ENCODE measurements at regions not wholly inside any gene's neighbourhood (a gene's known extent, or its start where the extent isn't known, plus 50 kb on each side); places are given as distances from the start of the nearest gene placed in this dataset.
"Not testable (repeated sequence)": the region's sequence is repeated elsewhere in the genome, so short reads cannot be mapped to it uniquely, and the experiment has no call there.

DNA sequence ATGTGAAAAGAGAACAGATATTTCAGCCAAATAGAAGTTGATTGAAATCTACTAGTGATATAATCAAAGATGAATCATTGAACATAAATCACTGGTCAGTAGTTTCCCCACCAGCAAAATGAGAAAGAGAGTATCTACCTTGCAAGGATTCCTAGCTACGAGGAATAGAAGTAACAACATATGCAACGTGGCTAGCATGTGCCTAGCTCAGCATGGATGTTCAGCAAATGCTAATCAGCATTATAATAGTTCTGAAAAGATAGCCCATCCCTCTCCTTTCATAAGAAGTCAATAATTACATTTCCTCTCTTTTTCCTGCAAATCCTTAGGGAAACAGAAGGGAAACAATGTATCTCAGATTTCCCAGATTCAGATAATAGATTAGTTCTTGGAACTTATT is 417.2 kb downstream of the SATB2 start:
- DNase-seq (ENCODE audit: low spot score in 2 of 2) = no peak
- intact Hi-C loops (cut with DNase I; ENCODE audit: low total_unique reads) = no loop called here
- 39 to 55% methylated on average over 2 of the region's 2 CpGs for WGBS, 2 donors
- no peak for TF ChIP-seq POLR2A (IDR thresholded peaks at IDR 0.05)
- TF ChIP-seq, protein P1, sequence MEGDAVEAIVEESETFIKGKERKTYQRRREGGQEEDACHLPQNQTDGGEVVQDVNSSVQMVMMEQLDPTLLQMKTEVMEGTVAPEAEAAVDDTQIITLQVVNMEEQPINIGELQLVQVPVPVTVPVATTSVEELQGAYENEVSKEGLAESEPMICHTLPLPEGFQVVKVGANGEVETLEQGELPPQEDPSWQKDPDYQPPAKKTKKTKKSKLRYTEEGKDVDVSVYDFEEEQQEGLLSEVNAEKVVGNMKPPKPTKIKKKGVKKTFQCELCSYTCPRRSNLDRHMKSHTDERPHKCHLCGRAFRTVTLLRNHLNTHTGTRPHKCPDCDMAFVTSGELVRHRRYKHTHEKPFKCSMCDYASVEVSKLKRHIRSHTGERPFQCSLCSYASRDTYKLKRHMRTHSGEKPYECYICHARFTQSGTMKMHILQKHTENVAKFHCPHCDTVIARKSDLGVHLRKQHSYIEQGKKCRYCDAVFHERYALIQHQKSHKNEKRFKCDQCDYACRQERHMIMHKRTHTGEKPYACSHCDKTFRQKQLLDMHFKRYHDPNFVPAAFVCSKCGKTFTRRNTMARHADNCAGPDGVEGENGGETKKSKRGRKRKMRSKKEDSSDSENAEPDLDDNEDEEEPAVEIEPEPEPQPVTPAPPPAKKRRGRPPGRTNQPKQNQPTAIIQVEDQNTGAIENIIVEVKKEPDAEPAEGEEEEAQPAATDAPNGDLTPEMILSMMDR (IDR thresholded peaks at IDR 0.05) = no peak
- H3K4me3 ChIP-seq (ENCODE audit: low read depth, poor library complexity, severe bottlenecking) = no peak overlapping the region

DNA sequence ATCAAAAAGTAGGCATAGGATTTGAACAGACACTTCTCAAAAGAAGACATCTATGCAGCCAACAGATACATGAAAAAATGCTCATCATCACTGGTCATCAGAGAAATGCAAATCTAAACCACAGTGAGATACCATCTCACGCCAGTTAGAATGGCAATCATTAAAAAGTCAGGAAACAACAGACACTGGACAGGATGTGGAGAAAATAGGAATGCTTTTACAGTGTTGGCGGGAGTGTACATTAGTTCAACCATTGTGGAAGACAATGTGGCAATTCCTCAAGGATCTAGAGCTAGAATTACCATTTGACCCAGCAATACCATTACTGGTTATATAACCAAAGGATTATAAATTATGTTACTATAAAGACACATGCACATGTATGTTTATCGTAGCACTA is 424.0 kb downstream of the SATB2 start:
- H3K4me3 ChIP-seq (ENCODE audit: low read depth, poor library complexity, severe bottlenecking); intact Hi-C loops (cut with DNase I; ENCODE audit: low total_unique reads); DNase-seq (ENCODE audit: low spot score in 2 of 2): not testable (repeated sequence)
- WGBS, 2 donors = 87% methylated on average over 3 of the region's 3 CpGs

DNA sequence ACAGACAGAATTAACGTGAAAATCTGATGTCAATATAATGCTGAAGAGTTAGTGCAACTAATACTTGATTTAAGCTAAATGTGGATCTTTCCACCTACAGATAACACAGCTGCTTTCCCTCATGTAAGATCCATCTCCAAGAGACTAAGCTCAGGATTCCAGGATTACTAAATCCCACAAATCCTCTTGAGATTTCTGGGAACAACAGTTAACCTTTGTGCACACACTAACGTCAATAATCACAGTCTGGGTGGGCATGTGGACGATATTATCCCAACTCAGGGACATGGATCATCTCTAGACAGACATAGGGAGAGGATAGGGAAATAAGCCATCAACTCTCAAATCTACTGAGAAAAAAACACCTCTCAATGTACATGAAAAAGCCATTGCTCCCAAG is 432.6 kb downstream of the SATB2 start:
- no peak overlapping the region for H3K4me3 ChIP-seq (ENCODE audit: low read depth, poor library complexity, severe bottlenecking)
- no peak for DNase-seq (ENCODE audit: low spot score in 2 of 2)
- no peak for TF ChIP-seq POLR2A (IDR thresholded peaks at IDR 0.05)
- TF ChIP-seq, protein P1 (IDR thresholded peaks at IDR 0.05) = no peak
- 71 to 73% methylated on average over 3 of the region's 3 CpGs for WGBS, 2 donors
- intact Hi-C loops (cut with DNase I; ENCODE audit: low total_unique reads) = no loop called here

DNA sequence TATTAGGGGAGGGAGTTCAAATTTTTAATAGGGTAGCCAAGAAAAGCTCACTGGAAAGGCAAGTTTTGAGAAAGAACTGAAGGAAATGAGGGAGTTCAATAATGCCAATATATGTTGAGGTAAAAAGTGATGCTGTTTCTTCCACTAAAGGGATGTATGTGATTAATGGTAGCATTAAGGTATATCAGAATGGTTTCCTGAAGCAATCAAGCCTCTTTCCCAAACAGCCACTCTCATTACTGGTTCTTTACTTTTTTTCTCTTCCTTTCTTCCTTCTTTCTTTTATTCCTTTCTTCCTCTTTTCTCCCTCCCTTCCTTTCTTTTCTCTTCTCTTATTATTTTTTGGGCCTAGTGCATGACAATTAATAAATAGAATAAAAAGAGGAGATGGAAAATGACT is 433.5 kb downstream of the SATB2 start:
- DNase-seq (ENCODE audit: low spot score in 2 of 2) = no peak
- intact Hi-C loops (cut with DNase I; ENCODE audit: low total_unique reads) = no loop called here
- TF ChIP-seq, protein P1 (IDR thresholded peaks at IDR 0.05) = no peak
- no peak for TF ChIP-seq POLR2A (IDR thresholded peaks at IDR 0.05)
- H3K4me3 ChIP-seq (ENCODE audit: low read depth, poor library complexity, severe bottlenecking) = no peak overlapping the region

DNA sequence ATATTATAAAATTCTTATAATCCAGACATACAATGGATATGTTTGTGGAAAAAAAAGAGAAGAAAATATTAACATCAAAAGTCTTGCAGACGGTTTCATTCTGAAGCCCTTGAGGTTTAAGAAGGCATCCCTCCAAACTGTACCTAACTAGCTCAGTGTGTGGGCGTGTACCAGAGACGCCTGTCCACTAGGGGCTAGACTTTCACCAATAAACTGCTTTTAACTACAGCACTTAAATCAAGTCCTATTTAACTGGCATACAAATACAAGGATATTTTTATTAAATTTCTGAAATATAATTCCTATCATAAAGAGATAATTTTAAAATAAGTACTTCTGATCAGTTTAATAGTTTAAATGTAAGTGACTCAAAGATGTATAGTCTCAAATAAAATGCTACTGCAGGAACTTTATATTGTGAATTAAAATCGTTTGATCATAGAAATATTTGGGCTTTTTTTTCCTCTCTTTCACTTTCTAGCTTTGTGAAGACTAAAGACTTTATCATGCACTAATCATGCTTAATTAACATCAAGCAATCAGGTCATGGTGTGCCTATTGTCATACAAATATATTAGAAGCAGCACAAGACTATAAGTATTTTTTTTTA is 437.7 kb downstream of the SATB2 start:
- TF ChIP-seq, protein P1 (IDR thresholded peaks at IDR 0.05) = no peak
- no peak for TF ChIP-seq POLR2A (IDR thresholded peaks at IDR 0.05)
- DNase-seq (ENCODE audit: low spot score in 2 of 2) = no peak
- intact Hi-C loops (cut with DNase I; ENCODE audit: low total_unique reads) = no loop called here
- H3K4me3 ChIP-seq (ENCODE audit: low read depth, poor library complexity, severe bottlenecking) = no peak overlapping the region
- WGBS, 2 donors = 30 to 33% methylated on average over 4 of the region's 4 CpGs

DNA sequence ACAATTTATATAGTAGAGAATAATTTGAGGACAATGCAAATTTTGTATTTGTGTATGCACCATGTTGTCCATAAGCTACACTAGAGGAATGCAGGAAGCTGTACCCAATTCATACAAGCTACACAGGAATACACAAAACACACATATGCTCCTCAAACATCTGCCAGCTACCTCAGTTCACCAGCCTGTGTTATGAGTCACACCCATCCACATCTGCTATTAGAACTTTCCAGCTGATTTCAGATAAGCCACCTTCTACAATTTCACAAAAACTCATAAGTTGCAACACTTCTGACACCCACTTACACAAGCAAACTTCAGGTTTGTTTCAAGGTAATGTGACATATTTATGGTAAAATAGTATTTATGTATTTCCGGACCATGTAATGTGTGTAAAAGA is 438.9 kb downstream of the SATB2 start:
- 0 to 5% methylated on average over 1 of the region's 1 CpG for WGBS, 2 donors
- no peak for DNase-seq (ENCODE audit: low spot score in 2 of 2)
- intact Hi-C loops (cut with DNase I; ENCODE audit: low total_unique reads) = no loop called here
- no peak overlapping the region for H3K4me3 ChIP-seq (ENCODE audit: low read depth, poor library complexity, severe bottlenecking)
- TF ChIP-seq POLR2A (IDR thresholded peaks at IDR 0.05) = no peak
- TF ChIP-seq, protein P1 (IDR thresholded peaks at IDR 0.05) = no peak
